Activated T-helper 1 cell treated with anti-CD3 and anti-CD28 coated beads, Interleukin-12 subunit alpha, Interleukin-12 subunit beta, Interleukin-2, Interleukin-4 antibody, amounts not matched to agents 30 ng/mL and 10 ng/mL and 1 ng/mL, durations not matched to agents 14 hours and 24 hours and 36 hours (primary cell): ENCODE measurements at regions not wholly inside any gene's neighbourhood (a gene's known extent, or its start where the extent isn't known, plus 50 kb on each side); places are given as distances from the start of the nearest gene placed in this dataset.
"Not testable (repeated sequence)": the region's sequence is repeated elsewhere in the genome, so short reads cannot be mapped to it uniquely, and the experiment has no call there.

Source experiments
- DNase-seq: peaks from one replicate; pipeline ENCODE4 v3.0.0; 2021; ENCODE audit warnings: low spot score
- H3K27ac Mint-ChIP-seq: one replicate; pipeline ENCODE4 v1.8.0; 2021; ENCODE audit warnings: mild to moderate bottlenecking, mixed read lengths
- H3K27me3 Mint-ChIP-seq: one replicate; pipeline ENCODE4 v1.8.0; 2022; ENCODE audit warnings: mild to moderate bottlenecking, moderate library complexity, mixed read lengths; ENCODE audit not compliant: insufficient read depth
- H3K36me3 Mint-ChIP-seq: one replicate; pipeline ENCODE4 v1.8.0; 2021; ENCODE audit warnings: low read depth, mixed read lengths
- H3K4me1 Mint-ChIP-seq: one replicate; pipeline ENCODE4 v1.8.0; 2021; ENCODE audit warnings: low read depth, mixed read lengths
- H3K4me3 Mint-ChIP-seq: one replicate; pipeline ENCODE4 v1.8.0; 2021; ENCODE audit warnings: mild to moderate bottlenecking, moderate library complexity, mixed read lengths
- H3K9me3 Mint-ChIP-seq: one replicate; pipeline ENCODE4 v1.8.0; 2021; ENCODE audit warnings: mixed read lengths
- intact Hi-C: fragments of 100-400 bp; cut with micrococcal nuclease; formaldehyde crosslinking; loops from one replicate; pipeline ENCODE4 v1.15.1; 2024

GRCh38 chr2:83006961-83007360 is 1452.1 kb downstream of the SUCLG1 start:
- no peak for DNase-seq
- Mint-ChIP-seq H3K9me3 (peaks cover 4% of the 10 kb centered on the region), H3K4me1 (no peaks in the 10 kb centered on the region), H3K4me3 (no peak overlapping the region), H3K27me3 (no peaks in the 10 kb centered on the region), H3K27ac (no peak overlapping the region), H3K36me3 (no peaks in the 10 kb centered on the region)
- intact Hi-C loops: no loop called here

DNA sequence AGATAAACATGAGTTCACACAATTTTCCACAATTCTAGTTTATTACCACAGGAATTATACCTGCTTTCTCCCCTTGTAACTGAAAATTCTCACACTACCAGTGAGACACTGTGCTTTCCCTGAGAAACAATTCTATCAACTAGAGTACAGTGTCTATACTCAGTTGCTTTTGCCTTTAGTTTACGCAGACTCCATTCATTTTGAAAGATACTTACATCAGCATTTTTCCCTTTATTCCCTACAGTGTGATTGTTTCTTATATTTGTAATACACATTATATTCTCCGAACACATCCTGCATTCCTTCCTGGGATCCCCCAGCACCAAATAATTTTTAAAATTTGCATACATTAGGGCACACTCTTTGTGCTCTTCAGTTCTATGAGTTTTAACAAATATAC is 1455.5 kb downstream of the SUCLG1 start:
- no peaks in the 10 kb centered on the region for H3K9me3 Mint-ChIP-seq
- H3K27me3 Mint-ChIP-seq: no peaks in the 10 kb centered on the region
- H3K4me1 Mint-ChIP-seq: no peaks in the 10 kb centered on the region
- DNase-seq: no peak
- intact Hi-C loops: no loop called here
- no peaks in the 10 kb centered on the region for H3K36me3 Mint-ChIP-seq
- no peak overlapping the region for H3K4me3 Mint-ChIP-seq
- no peak overlapping the region for H3K27ac Mint-ChIP-seq

GRCh38 chr2:83002706-83003105 is 1456.4 kb downstream of the SUCLG1 start:
- Mint-ChIP-seq H3K27me3 (no peaks in the 10 kb centered on the region), H3K27ac (no peak overlapping the region), H3K4me1 (no peaks in the 10 kb centered on the region), H3K9me3 (no peaks in the 10 kb centered on the region), H3K36me3 (no peaks in the 10 kb centered on the region), H3K4me3 (no peak overlapping the region)
- intact Hi-C loops: no loop called here
- DNase-seq: no peak

DNA sequence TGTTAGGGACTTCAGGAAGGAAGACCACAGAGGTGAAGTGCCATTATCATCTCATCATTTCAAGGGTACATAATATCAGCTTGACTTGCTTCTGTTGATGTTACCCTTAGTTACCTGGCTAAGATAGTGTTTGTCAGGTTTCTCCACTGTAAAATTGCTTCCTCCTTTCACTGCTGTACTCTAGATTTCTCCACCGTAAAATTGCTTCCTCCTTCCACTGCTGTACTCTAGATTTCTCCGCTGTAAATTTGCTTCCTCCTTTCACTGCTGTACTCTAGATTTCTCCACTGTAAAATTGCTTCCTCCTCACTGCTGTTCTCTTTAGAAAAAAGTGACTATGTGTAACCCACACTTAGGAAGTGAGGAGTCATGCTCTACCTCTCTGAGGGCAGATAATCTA is 1460.3 kb downstream of the SUCLG1 start:
- DNase-seq: no peak
- intact Hi-C loops: no loop called here
- H3K36me3 Mint-ChIP-seq: no peaks in the 10 kb centered on the region

DNA sequence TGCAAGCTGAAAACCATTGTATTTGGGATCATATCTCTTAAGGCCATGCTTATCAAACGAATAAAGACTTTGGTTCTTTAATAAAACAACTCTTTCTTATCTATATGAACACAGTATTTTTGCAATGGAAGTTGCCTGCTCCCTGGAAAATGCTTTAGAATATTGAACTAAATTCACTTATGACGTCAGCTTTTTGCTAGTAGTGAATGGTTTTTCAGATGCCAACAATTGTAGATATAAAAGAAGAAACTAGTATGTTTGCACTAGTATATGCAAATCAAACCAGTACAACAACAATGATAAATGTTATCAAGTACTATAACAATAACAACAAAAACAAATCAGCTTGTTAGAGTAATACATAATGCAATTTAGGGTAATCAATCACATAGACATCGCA is 1462.9 kb downstream of the SUCLG1 start:
- Mint-ChIP-seq H3K4me3 (no peak overlapping the region), H3K36me3 (no peaks in the 10 kb centered on the region), H3K9me3 (peaks cover 4% of the 10 kb centered on the region), H3K4me1 (no peaks in the 10 kb centered on the region), H3K27ac (no peak overlapping the region), H3K27me3 (no peaks in the 10 kb centered on the region)
- intact Hi-C loops: no loop called here
- DNase-seq: no peak

More for the DNA sequence above, 1460.3 kb downstream of the SUCLG1 start:
- H3K9me3 Mint-ChIP-seq: no peaks in the 10 kb centered on the region
- H3K27me3 Mint-ChIP-seq: no peaks in the 10 kb centered on the region
- H3K4me1 Mint-ChIP-seq: no peaks in the 10 kb centered on the region
- H3K27ac Mint-ChIP-seq: no peak overlapping the region
- H3K4me3 Mint-ChIP-seq: no peak overlapping the region

GRCh38 chr2:82994151-82994550 is 1464.9 kb downstream of the SUCLG1 start:
- H3K4me3 Mint-ChIP-seq: no peak overlapping the region
- no peaks in the 10 kb centered on the region for H3K27me3 Mint-ChIP-seq
- H3K27ac Mint-ChIP-seq: no peak overlapping the region
- peaks cover 4% of the 10 kb centered on the region for H3K9me3 Mint-ChIP-seq
- intact Hi-C loops: no loop called here
- no peak for DNase-seq
- H3K36me3 Mint-ChIP-seq: no peaks in the 10 kb centered on the region
- H3K4me1 Mint-ChIP-seq: no peaks in the 10 kb centered on the region

DNA sequence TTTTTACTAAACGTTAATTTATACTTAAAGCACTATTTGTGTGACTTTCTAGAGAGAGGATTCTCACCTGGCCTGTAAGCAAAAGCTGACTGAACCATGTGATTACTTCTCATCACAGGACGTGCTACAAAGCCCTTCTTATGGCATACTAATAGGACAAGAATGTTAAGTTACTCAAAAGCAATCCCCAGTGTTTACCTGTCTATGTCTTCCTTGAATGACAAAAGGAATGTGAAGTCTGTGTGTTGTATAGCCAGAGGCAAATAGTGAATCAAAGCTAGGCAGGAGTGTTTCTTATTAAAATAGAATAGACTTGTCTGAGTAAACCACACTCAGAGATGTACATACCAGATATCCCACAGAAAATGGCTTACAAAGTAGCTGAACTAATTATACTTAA is 1465.5 kb downstream of the SUCLG1 start:
- H3K9me3 Mint-ChIP-seq: peaks cover 4% of the 10 kb centered on the region
- H3K27me3 Mint-ChIP-seq: no peaks in the 10 kb centered on the region
- no peaks in the 10 kb centered on the region for H3K4me1 Mint-ChIP-seq
- no peaks in the 10 kb centered on the region for H3K36me3 Mint-ChIP-seq
- DNase-seq: no peak
- H3K27ac Mint-ChIP-seq: no peak overlapping the region
- H3K4me3 Mint-ChIP-seq: no peak overlapping the region
- intact Hi-C loops: no loop called here

DNA sequence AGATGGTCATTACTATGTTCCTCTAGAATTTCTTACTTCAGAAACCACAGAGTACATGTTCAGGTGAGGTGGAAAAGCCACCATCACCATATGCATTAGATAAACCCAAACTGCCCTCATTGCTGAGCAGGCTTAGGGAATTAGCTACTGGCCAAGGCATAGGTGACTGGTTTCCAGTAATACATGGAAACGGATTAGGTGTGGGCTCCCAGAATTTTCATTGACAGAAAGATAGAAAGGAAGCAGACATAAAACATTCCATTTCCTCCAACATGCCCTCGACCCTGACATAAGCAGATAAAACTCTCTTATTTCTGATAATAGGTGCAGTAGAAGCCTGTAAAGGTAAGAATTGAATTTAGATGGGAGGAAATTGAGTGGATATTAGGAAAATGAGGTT is 1466.1 kb downstream of the SUCLG1 start:
- Mint-ChIP-seq H3K4me1 (no peaks in the 10 kb centered on the region), H3K4me3 (no peak overlapping the region), H3K9me3 (peaks cover 4% of the 10 kb centered on the region), H3K27ac (no peak overlapping the region), H3K27me3 (no peaks in the 10 kb centered on the region), H3K36me3 (no peaks in the 10 kb centered on the region)
- no peak for DNase-seq
- intact Hi-C loops: no loop called here

GRCh38 chr2:82987706-82988105 is 1471.4 kb downstream of the SUCLG1 start:
- H3K4me3 Mint-ChIP-seq, DNase-seq, intact Hi-C loops: not testable (repeated sequence)

DNA sequence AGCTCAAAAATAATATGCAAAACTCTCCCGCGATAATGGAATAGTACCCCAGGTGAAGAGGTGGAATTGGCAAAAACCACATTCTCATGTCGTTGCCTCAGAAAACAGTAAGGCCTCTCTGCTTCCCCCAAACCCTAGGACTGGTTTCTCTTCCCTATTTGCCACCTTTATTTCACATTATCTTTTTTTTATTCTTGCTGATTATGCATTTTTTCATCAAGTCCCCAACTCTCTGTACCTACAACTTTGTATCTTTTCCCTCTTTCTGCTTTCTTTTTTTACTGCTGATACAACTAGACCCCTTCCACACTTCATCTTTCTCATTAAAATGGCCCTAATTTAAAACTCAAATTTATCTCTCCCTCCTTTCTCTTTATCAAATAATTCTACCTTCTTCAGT is 1472.2 kb downstream of the SUCLG1 start:
- no peak overlapping the region for H3K4me3 Mint-ChIP-seq
- no peak for DNase-seq
- no peaks in the 10 kb centered on the region for H3K36me3 Mint-ChIP-seq

More at GRCh38 chr2:82987706-82988105, 1471.4 kb downstream of the SUCLG1 start:
- H3K27me3 Mint-ChIP-seq, H3K36me3 Mint-ChIP-seq, H3K4me1 Mint-ChIP-seq, H3K27ac Mint-ChIP-seq: not testable (repeated sequence)
- H3K9me3 Mint-ChIP-seq: peaks cover 14% of the 10 kb centered on the region

GRCh38 chr2:82985572-82986197 is 1473.4 kb downstream of the SUCLG1 start:
- Mint-ChIP-seq H3K27me3 (no peaks in the 10 kb centered on the region), H3K27ac (no peak overlapping the region), H3K4me3 (no peak overlapping the region), H3K4me1 (no peaks in the 10 kb centered on the region), H3K9me3 (peaks cover 10% of the 10 kb centered on the region), H3K36me3 (no peaks in the 10 kb centered on the region)
- no peak for DNase-seq
- intact Hi-C loops: no loop called here

More for the DNA sequence above, 1472.2 kb downstream of the SUCLG1 start:
- Mint-ChIP-seq H3K9me3 (peaks cover 10% of the 10 kb centered on the region), H3K27me3 (no peaks in the 10 kb centered on the region), H3K4me1 (no peaks in the 10 kb centered on the region), H3K27ac (no peak overlapping the region)
- intact Hi-C loops: no loop called here

DNA sequence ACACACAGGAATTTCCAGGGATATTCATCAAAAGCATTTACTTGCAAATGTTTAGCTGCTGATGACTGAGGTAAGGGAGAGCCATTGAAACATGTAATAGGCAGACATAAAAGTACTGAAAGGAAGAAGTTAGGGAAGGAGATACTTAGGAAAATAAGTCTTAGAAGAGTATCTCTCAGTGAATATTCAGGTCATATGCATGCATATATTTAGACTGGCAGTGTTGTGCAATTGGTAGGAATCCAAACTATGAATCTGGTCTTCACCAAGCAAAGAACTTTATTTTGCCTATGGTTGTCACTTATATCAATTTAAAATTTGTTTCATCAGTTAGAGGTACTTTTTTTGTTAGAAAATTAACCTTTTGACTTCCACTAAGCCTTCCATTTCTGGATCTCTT is 1490.7 kb downstream of the SUCLG1 start:
- Mint-ChIP-seq H3K4me1 (no peaks in the 10 kb centered on the region), H3K27ac (no peak overlapping the region), H3K27me3 (no peaks in the 10 kb centered on the region), H3K9me3 (peaks cover 7% of the 10 kb centered on the region), H3K36me3 (no peaks in the 10 kb centered on the region), H3K4me3 (no peak overlapping the region)
- intact Hi-C loops: no loop called here
- DNase-seq: no peak

- H3K4me3 Mint-ChIP-seq: no peak overlapping the region
- H3K4me1 Mint-ChIP-seq: no peaks in the 10 kb centered on the region
- DNase-seq: no peak
- H3K27me3 Mint-ChIP-seq: no peaks in the 10 kb centered on the region
- H3K36me3 Mint-ChIP-seq: no peaks in the 10 kb centered on the region
- no peak overlapping the region for H3K27ac Mint-ChIP-seq
- no peaks in the 10 kb centered on the region for H3K9me3 Mint-ChIP-seq
- intact Hi-C loops: no loop called here
These were observed 1494.7 kb downstream of the SUCLG1 start for GRCh38 chr2:82964341-82964740.

DNA sequence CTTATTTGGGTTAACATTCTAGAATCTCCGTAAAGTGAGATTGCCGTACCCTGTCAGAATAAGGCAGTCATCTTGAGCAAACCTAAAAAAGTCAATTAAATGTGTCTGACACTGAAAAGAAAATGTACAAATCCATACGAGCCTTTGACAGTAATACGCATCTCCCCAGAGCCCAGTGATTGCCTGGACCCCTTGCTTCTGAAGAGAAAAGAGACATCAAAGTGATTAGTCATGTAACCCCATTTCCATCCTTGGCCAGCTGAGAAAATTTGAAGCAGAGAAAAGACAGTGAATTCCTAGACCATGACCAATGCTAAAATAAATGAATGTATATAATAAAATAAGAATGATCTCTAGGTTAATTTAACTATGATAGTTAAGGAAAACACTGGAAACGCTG is 1499.4 kb downstream of the SUCLG1 start:
- no peaks in the 10 kb centered on the region for H3K36me3 Mint-ChIP-seq
- H3K27me3 Mint-ChIP-seq: no peaks in the 10 kb centered on the region
- no peak overlapping the region for H3K27ac Mint-ChIP-seq
- H3K9me3 Mint-ChIP-seq: peaks cover 3% of the 10 kb centered on the region
- no peak for DNase-seq
- no peaks in the 10 kb centered on the region for H3K4me1 Mint-ChIP-seq
- no peak overlapping the region for H3K4me3 Mint-ChIP-seq
- intact Hi-C loops: no loop called here
